ENCODE measurements at regions not wholly inside any gene's neighbourhood (a gene's known extent, or its start where the extent isn't known, plus 50 kb on each side); places are given as distances from the start of the nearest gene placed in this dataset.
A peak's percentile ranks its signal among the peaks of the same experiment; 100 is the strongest.

- Histone ChIP-seq H3K27ac (no peak overlapping the region), H3K36me3 (no peaks in the 10 kb centered on the region), H3K9me3 (no peaks in the 10 kb centered on the region), H3K4me3 (no peak overlapping the region), H3K27me3 (no peaks in the 10 kb centered on the region), H3K4me1 (no peaks in the 10 kb centered on the region)
- TF ChIP-seq, protein P1, sequence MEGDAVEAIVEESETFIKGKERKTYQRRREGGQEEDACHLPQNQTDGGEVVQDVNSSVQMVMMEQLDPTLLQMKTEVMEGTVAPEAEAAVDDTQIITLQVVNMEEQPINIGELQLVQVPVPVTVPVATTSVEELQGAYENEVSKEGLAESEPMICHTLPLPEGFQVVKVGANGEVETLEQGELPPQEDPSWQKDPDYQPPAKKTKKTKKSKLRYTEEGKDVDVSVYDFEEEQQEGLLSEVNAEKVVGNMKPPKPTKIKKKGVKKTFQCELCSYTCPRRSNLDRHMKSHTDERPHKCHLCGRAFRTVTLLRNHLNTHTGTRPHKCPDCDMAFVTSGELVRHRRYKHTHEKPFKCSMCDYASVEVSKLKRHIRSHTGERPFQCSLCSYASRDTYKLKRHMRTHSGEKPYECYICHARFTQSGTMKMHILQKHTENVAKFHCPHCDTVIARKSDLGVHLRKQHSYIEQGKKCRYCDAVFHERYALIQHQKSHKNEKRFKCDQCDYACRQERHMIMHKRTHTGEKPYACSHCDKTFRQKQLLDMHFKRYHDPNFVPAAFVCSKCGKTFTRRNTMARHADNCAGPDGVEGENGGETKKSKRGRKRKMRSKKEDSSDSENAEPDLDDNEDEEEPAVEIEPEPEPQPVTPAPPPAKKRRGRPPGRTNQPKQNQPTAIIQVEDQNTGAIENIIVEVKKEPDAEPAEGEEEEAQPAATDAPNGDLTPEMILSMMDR (IDR thresholded peaks at IDR 0.05), result no peak
- no peak for TF ChIP-seq POLR2AphosphoS5 (IDR thresholded peaks at IDR 0.05; ENCODE audit: insufficient read depth in 1 of 2, low read depth in 1 of 2)
- no peak for TF ChIP-seq POLR2A (IDR thresholded peaks at IDR 0.05)
- DNase-seq (ENCODE audit: extremely low spot score in 2 of 2), result peak in 1 of 2 donors; percentile 22
- intact Hi-C loops (cut with DNase I), result no loop called here
Measured at GRCh38 chr16:73724503-73724902, 572.1 kb upstream of the PSMD7 start.

DNA sequence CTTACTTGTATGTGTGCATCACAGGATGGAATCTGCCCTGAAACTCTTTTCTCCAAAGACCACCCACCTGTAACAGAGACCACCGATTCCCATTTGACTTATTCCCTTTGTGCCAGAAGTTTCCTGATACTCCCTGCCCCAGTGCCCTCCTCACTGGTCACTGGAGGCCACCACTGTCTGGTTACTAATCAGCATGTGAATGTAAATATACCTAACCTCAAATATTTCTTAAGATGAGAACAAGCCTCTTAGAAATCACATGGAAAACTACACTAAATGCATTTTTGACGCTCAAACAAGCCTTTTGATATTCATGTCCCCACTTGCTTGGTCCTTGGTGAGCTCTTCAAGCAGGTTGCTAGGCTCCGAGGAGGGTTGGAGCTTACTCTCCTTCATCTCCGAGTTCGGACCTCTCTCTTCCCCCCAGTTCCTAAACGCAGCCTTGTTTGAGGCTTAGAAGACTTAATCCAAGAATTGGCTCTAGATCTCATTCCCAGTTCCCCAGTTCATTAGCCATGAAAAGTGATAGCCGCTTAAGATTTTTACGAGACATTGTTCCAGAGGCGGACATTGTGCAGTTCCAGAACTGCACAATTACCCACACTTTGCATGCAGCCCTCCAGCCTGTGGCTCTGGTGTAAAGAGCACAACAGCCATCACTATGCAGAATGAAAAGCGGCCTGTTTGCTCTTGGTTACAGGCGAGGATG, 579.2 kb upstream of the PSMD7 start:
- no peak overlapping the region for H3K4me3 ChIP-seq
- H3K27me3 ChIP-seq, result no peaks in the 10 kb centered on the region
- no peaks in the 10 kb centered on the region for H3K36me3 ChIP-seq
- DNase-seq (ENCODE audit: extremely low spot score in 2 of 2), result no peak
- intact Hi-C loops (cut with DNase I), result no loop called here
- H3K9me3 ChIP-seq, result no peaks in the 10 kb centered on the region
- peaks cover 6% of the 10 kb centered on the region for H3K4me1 ChIP-seq
- TF ChIP-seq, protein P1 (IDR thresholded peaks at IDR 0.05), result no peak
- no peak for TF ChIP-seq POLR2AphosphoS5 (IDR thresholded peaks at IDR 0.05; ENCODE audit: insufficient read depth in 1 of 2, low read depth in 1 of 2)
- no peak for TF ChIP-seq POLR2A (IDR thresholded peaks at IDR 0.05)
- no peak overlapping the region for H3K27ac ChIP-seq

GRCh38 chr16:73714976-73715375, 581.6 kb upstream of the PSMD7 start:
- no peak overlapping the region for H3K27ac ChIP-seq
- no peaks in the 10 kb centered on the region for H3K27me3 ChIP-seq
- intact Hi-C loops (cut with DNase I), result no loop called here
- H3K36me3 ChIP-seq, result no peaks in the 10 kb centered on the region
- TF ChIP-seq, protein P1 (IDR thresholded peaks at IDR 0.05), result no peak
- TF ChIP-seq POLR2AphosphoS5 (IDR thresholded peaks at IDR 0.05; ENCODE audit: insufficient read depth in 1 of 2, low read depth in 1 of 2) (no peak), POLR2A (IDR thresholded peaks at IDR 0.05) (no peak)
- DNase-seq (ENCODE audit: extremely low spot score in 2 of 2), result no peak
- H3K4me3 ChIP-seq, result no peak overlapping the region
- H3K9me3 ChIP-seq, result no peaks in the 10 kb centered on the region
- H3K4me1 ChIP-seq, result peaks cover 6% of the 10 kb centered on the region

DNA sequence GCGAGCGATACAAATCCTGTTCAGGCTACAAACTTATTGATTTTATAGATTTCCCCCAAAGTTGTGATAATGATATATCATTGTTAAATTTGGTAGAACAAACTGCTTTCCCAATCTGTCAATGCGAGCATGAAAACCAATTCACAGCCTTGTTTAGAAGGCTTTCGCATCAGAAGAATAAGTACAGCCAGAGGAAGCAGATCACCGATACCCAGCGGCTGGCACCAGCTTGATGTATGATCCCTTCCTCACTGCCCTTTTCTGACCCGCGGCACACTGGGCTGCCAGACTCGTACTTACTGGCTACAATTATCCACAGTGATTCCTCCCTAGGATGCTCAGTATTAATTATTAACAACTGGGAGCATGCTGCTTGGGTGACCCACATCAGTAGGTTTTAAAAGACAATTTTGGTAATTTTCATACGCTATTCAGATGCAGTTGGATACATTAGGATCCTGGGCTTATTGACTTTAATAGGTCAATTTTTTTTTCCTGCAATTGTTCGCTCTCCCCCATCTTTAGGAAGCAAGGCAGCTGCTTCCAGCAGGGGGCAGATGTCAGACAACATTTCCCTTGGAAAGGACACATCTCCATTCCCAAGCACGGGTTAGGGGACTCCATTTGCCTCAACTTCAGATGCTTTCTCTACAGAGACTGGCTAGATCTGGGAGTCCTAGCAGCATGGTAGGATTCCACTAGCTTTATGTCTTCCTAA, 582.7 kb upstream of the PSMD7 start:
- Histone ChIP-seq H3K27ac (no peak overlapping the region), H3K9me3 (no peaks in the 10 kb centered on the region), H3K4me3 (no peak overlapping the region), H3K27me3 (no peaks in the 10 kb centered on the region), H3K4me1 (peaks cover 6% of the 10 kb centered on the region), H3K36me3 (no peaks in the 10 kb centered on the region)
- TF ChIP-seq POLR2A (IDR thresholded peaks at IDR 0.05) (no peak), POLR2AphosphoS5 (IDR thresholded peaks at IDR 0.05; ENCODE audit: insufficient read depth in 1 of 2, low read depth in 1 of 2) (no peak)
- TF ChIP-seq, protein P1 (IDR thresholded peaks at IDR 0.05), result no peak
- no peak for DNase-seq (ENCODE audit: extremely low spot score in 2 of 2)
- intact Hi-C loops (cut with DNase I), result no loop called here

- TF ChIP-seq POLR2AphosphoS5 (IDR thresholded peaks at IDR 0.05; ENCODE audit: insufficient read depth in 1 of 2, low read depth in 1 of 2), result no peak
- TF ChIP-seq, protein P1 (IDR thresholded peaks at IDR 0.05), result no peak
- no peak for TF ChIP-seq POLR2A (IDR thresholded peaks at IDR 0.05)
- intact Hi-C loops (cut with DNase I), result no loop called here
- no peak for DNase-seq (ENCODE audit: extremely low spot score in 2 of 2)
- H3K4me1 ChIP-seq, result peaks cover 6% of the 10 kb centered on the region
- no peaks in the 10 kb centered on the region for H3K27me3 ChIP-seq
- no peaks in the 10 kb centered on the region for H3K9me3 ChIP-seq
- no peaks in the 10 kb centered on the region for H3K36me3 ChIP-seq
- no peak overlapping the region for H3K27ac ChIP-seq
- no peak overlapping the region for H3K4me3 ChIP-seq
Measured at GRCh38 chr16:73713251-73713650, 583.4 kb upstream of the PSMD7 start.

All from vagina (tissue), 2 donors.